SK-N-SH treated with all-trans-retinoic acid at 6 μM for 48 hours (cell line): ENCODE measurements at regions not wholly inside any gene's neighbourhood (a gene's known extent, or its start where the extent isn't known, plus 50 kb on each side); places are given as distances from the start of the nearest gene placed in this dataset.

Experiments used
- ATAC-seq: fragments of 200-7000 bp; cut with Tn5 transposase; 3 replicates; pipeline ENCODE4 v1.9.1; 2020; ENCODE audit warnings: mild to moderate bottlenecking, moderate library complexity
- BACH2 ChIP-seq: fragments of 250-450 bp; sonication (Bioruptor Pico); IDR thresholded peaks from 2 replicates; pipeline ENCODE4 v1.9.0; 2021; ENCODE audit warnings: mild to moderate bottlenecking, borderline replicate concordance
- CREB5 ChIP-seq: fragments of 250-450 bp; sonication (Bioruptor Pico); IDR thresholded peaks from 2 replicates; pipeline ENCODE4 v1.5.1; 2020; ENCODE audit warnings: low read depth, mild to moderate bottlenecking, moderate library complexity
- CSDC2 ChIP-seq: fragments of 250-450 bp; sonication (Bioruptor Pico); IDR thresholded peaks from 2 replicates; pipeline ENCODE4 v1.5.0; 2020; ENCODE audit warnings: mild to moderate bottlenecking, moderate library complexity
- CSRNP3 ChIP-seq: fragments of 250-450 bp; sonication (Bioruptor Pico); IDR thresholded peaks from 2 replicates; pipeline ENCODE4 v1.5.1; 2021; ENCODE audit warnings: mild to moderate bottlenecking, moderate library complexity
- ESRRG ChIP-seq: fragments of 250-450 bp; sonication (Bioruptor Pico); IDR thresholded peaks from 2 replicates; pipeline ENCODE4 v1.6.1; 2021; ENCODE audit warnings: mild to moderate bottlenecking
- ISL1 ChIP-seq: fragments of 250-450 bp; sonication (Bioruptor Pico); IDR thresholded peaks from 2 replicates; pipeline ENCODE4 v2.1.2; 2022; ENCODE audit warnings: mild to moderate bottlenecking, moderate library complexity
- PATZ1 ChIP-seq: fragments of 250-450 bp; sonication (Bioruptor Pico); IDR thresholded peaks from 2 replicates; pipeline ENCODE4 v1.8.0; 2020; ENCODE audit warnings: mild to moderate bottlenecking, moderate library complexity, borderline replicate concordance
- PPARA ChIP-seq: fragments of 250-450 bp; sonication (Bioruptor Pico); IDR thresholded peaks from 2 replicates; pipeline ENCODE4 v1.5.0; 2020; ENCODE audit warnings: mild to moderate bottlenecking, borderline replicate concordance
- RARB ChIP-seq: fragments of 250-450 bp; sonication (Bioruptor Pico); IDR thresholded peaks from 2 replicates; pipeline ENCODE4 v1.8.0; 2021; ENCODE audit warnings: mild to moderate bottlenecking, moderate library complexity
- SNAI2 ChIP-seq: fragments of 250-450 bp; sonication (Bioruptor Pico); IDR thresholded peaks from 2 replicates; pipeline ENCODE4 v1.5.0; 2020; ENCODE audit warnings: mild to moderate bottlenecking, moderate library complexity
- TOX ChIP-seq: fragments of 250-450 bp; sonication (Bioruptor Pico); IDR thresholded peaks from 2 replicates; pipeline ENCODE4 v1.8.0; 2021; ENCODE audit warnings: mild to moderate bottlenecking, moderate library complexity, borderline replicate concordance
- TSHZ2 ChIP-seq: fragments of 250-450 bp; sonication (Bioruptor Pico); IDR thresholded peaks from 2 replicates; pipeline ENCODE4 v1.5.0; 2020; ENCODE audit warnings: mild to moderate bottlenecking, moderate library complexity
- ZFP3 ChIP-seq: fragments of 250-450 bp; sonication (Bioruptor Pico); IDR thresholded peaks from 2 replicates; pipeline ENCODE4 v1.5.0; 2020; ENCODE audit warnings: mild to moderate bottlenecking, moderate library complexity
- ZFP30 ChIP-seq: fragments of 450-650 bp; formaldehyde crosslinking; IDR thresholded peaks from 2 replicates; pipeline ENCODE4 v1.5.0; 2022; ENCODE audit warnings: mild to moderate bottlenecking, moderate library complexity
- ZNF565 ChIP-seq: fragments of 450-650 bp; formaldehyde crosslinking; conservative IDR thresholded peaks from 2 replicates; pipeline ENCODE4 v1.5.0; 2020; ENCODE audit warnings: low read depth, mild to moderate bottlenecking, moderate library complexity
- ZNF70 ChIP-seq: fragments of 450-650 bp; formaldehyde crosslinking; IDR thresholded peaks from 2 replicates; pipeline ENCODE4 v1.5.0; 2020; ENCODE audit warnings: mild to moderate bottlenecking, moderate library complexity
- ZNF8 ChIP-seq: fragments of 450-650 bp; formaldehyde crosslinking; IDR thresholded peaks from 2 replicates; pipeline ENCODE4 v1.5.0; 2020; ENCODE audit warnings: mild to moderate bottlenecking, moderate library complexity

- TF ChIP-seq TSHZ2 (no peak), SNAI2 (CRISPR knock-in tag) (no peak), ZFP3 (no peak), ZNF565 (CRISPR knock-in tag) (no peak), CSDC2 (no peak)
Observed at GRCh38 chr13:104975272-104975671, 1560.2 kb downstream of the EFNB2 start (continued).

GRCh38 chr13:104968876-104969275 is 1566.6 kb downstream of the EFNB2 start:
- no peak for ATAC-seq
- TF ChIP-seq ZFP30 (CRISPR knock-in tag): no peak
- no peak for TF ChIP-seq RARB (CRISPR knock-in tag)
- no peak for TF ChIP-seq CSRNP3
- no peak for TF ChIP-seq ESRRG
- TF ChIP-seq BACH2 (CRISPR knock-in tag): no peak
- no peak for TF ChIP-seq ZFP3
- TF ChIP-seq ZNF565 (CRISPR knock-in tag): no peak
- no peak for TF ChIP-seq ISL1
- no peak for TF ChIP-seq ZNF70 (CRISPR knock-in tag)
- TF ChIP-seq PATZ1 (CRISPR knock-in tag): no peak

GRCh38 chr13:104967836-104968630 is 1567.4 kb downstream of the EFNB2 start:
- no peak for ATAC-seq
- TF ChIP-seq PPARA (CRISPR knock-in tag) (no peak), ZNF70 (CRISPR knock-in tag) (no peak), ZFP30 (CRISPR knock-in tag) (no peak), BACH2 (CRISPR knock-in tag) (no peak), ZNF8 (CRISPR knock-in tag) (no peak)
- TF ChIP-seq, all 23 proteins: peak for 0

- TF ChIP-seq PPARA (CRISPR knock-in tag) (no peak), CSRNP3 (no peak), TOX (CRISPR knock-in tag) (no peak), ZNF70 (CRISPR knock-in tag) (no peak), ZFP30 (CRISPR knock-in tag) (no peak), CREB5 (CRISPR knock-in tag) (no peak), ZFP3 (no peak)
- no peak for ATAC-seq
Observed at GRCh38 chr13:104967376-104967775, 1568.1 kb downstream of the EFNB2 start.
